HepG2 (cell line): ENCODE measurements at regions not wholly inside any gene's neighbourhood (a gene's known extent, or its start where the extent isn't known, plus 50 kb on each side); places are given as distances from the start of the nearest gene placed in this dataset.

Source experiments
- CC2D1A ChIP-seq: sonication (generic); formaldehyde crosslinking; IDR thresholded peaks from 2 replicates; pipeline ENCODE4 v1.8.1; 2023; ENCODE audit warnings: mild to moderate bottlenecking, missing genetic modification reagents
- FOSL1 ChIP-seq: sonication (generic); formaldehyde crosslinking; IDR thresholded peaks from 2 replicates; pipeline ENCODE4 v1.9.0; 2021; ENCODE audit warnings: missing genetic modification reagents, borderline replicate concordance
- NCOA5 ChIP-seq: sonication (generic); formaldehyde crosslinking; IDR thresholded peaks from 2 replicates; pipeline ENCODE4 v1.4.0; 2020; ENCODE audit warnings: missing genetic modification reagents
- SAP130 ChIP-seq: IDR thresholded peaks from 2 replicates; pipeline ENCODE4 v1.6.1; 2016; ENCODE audit warnings: low read depth
- ZBTB40 ChIP-seq, 2 experiments: fragments of 450-650 bp in 1 of 2; sonication (generic) in 1 of 2; formaldehyde crosslinking in 1 of 2; IDR thresholded peaks; 2 replicates each; pipeline versions ENCODE4 v1.6.1 to v1.8.0; 2016 to 2022; ENCODE audit warnings: antibody characterized with exemption in 1 of 2, mild to moderate bottlenecking in 1 of 2, missing genetic modification reagents in 1 of 2
- ZC3H13 ChIP-seq: sonication (generic); formaldehyde crosslinking; IDR thresholded peaks from 2 replicates; pipeline ENCODE4 v1.8.1; 2023; ENCODE audit warnings: mild to moderate bottlenecking, missing genetic modification reagents, moderate library complexity
- ZNF253 ChIP-seq: sonication (generic); formaldehyde crosslinking; IDR thresholded peaks from 2 replicates; pipeline ENCODE4 v1.8.0; 2022; ENCODE audit warnings: mild to moderate bottlenecking, missing genetic modification reagents, borderline replicate concordance
- ZSCAN12 ChIP-seq: sonication (generic); formaldehyde crosslinking; IDR thresholded peaks from 2 replicates; pipeline ENCODE4 v1.9.0; 2021; ENCODE audit warnings: mild to moderate bottlenecking, missing genetic modification reagents
- TF ChIP-seq, protein P1 (sequence below): sonication (generic); formaldehyde crosslinking; IDR thresholded peaks from 2 replicates; pipeline ENCODE4 v1.4.0; 2020; ENCODE audit warnings: missing genetic modification reagents
- TF ChIP-seq, protein P2 (sequence below): sonication (generic); formaldehyde crosslinking; IDR thresholded peaks from 2 replicates; pipeline ENCODE4 v1.4.0; 2020; ENCODE audit warnings: missing genetic modification reagents

- no peak for TF ChIP-seq ZBTB40 (IDR thresholded peaks at IDR 0.05)
- TF ChIP-seq ZBTB40 (CRISPR knock-in tag; IDR thresholded peaks at IDR 0.05), result no peak
- TF ChIP-seq NCOA5 (CRISPR knock-in tag), result no peak
- TF ChIP-seq FOSL1 (CRISPR knock-in tag), result no peak
- TF ChIP-seq ZNF253 (CRISPR knock-in tag), result no peak
- TF ChIP-seq, protein P1, sequence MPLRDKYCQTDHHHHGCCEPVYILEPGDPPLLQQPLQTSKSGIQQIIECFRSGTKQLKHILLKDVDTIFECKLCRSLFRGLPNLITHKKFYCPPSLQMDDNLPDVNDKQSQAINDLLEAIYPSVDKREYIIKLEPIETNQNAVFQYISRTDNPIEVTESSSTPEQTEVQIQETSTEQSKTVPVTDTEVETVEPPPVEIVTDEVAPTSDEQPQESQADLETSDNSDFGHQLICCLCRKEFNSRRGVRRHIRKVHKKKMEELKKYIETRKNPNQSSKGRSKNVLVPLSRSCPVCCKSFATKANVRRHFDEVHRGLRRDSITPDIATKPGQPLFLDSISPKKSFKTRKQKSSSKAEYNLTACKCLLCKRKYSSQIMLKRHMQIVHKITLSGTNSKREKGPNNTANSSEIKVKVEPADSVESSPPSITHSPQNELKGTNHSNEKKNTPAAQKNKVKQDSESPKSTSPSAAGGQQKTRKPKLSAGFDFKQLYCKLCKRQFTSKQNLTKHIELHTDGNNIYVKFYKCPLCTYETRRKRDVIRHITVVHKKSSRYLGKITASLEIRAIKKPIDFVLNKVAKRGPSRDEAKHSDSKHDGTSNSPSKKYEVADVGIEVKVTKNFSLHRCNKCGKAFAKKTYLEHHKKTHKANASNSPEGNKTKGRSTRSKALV, result no peak
- TF ChIP-seq ZSCAN12, result no peak
- no peak for TF ChIP-seq SAP130 (CRISPR knock-in tag)
- TF ChIP-seq CC2D1A (CRISPR knock-in tag), result no peak
- TF ChIP-seq, protein P2, sequence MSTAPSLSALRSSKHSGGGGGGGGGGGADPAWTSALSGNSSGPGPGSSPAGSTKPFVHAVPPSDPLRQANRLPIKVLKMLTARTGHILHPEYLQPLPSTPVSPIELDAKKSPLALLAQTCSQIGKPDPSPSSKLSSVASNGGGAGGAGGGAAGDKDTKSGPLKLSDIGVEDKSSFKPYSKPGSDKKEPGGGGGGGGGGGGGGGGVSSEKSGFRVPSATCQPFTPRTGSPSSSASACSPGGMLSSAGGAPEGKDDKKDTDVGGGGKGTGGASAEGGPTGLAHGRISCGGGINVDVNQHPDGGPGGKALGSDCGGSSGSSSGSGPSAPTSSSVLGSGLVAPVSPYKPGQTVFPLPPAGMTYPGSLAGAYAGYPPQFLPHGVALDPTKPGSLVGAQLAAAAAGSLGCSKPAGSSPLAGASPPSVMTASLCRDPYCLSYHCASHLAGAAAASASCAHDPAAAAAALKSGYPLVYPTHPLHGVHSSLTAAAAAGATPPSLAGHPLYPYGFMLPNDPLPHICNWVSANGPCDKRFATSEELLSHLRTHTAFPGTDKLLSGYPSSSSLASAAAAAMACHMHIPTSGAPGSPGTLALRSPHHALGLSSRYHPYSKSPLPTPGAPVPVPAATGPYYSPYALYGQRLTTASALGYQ (CRISPR knock-in tag), result no peak
- no peak for TF ChIP-seq ZC3H13 (CRISPR knock-in tag)
Observed at GRCh38 chr7:50959560-50959959, 176.9 kb upstream of the GRB10 start (continued).
